ENCODE measurements at regions not wholly inside any gene's neighbourhood (a gene's known extent, or its start where the extent isn't known, plus 50 kb on each side); places are given as distances from the start of the nearest gene placed in this dataset.
"Not testable (repeated sequence)": the region's sequence is repeated elsewhere in the genome, so short reads cannot be mapped to it uniquely, and the experiment has no call there.

- Histone ChIP-seq H4K20me1 (ENCODE audit: insufficient read depth, low read length) (no peaks in the 10 kb centered on the region), H4K5ac (ENCODE audit: low read depth, low read length) (no peak overlapping the region), H3K4me2 (ENCODE audit: low read depth, low read length) (no peak overlapping the region), H3K4me1 (ENCODE audit: control insufficient read depth, insufficient read depth, low read length) (no peaks in the 10 kb centered on the region), H3K23ac (ENCODE audit: low read depth, low read length) (no peak overlapping the region), H2AFZ (replicated peaks; ENCODE audit: low read length, poor library complexity) (no peak overlapping the region), H3K56ac (ENCODE audit: extremely low read depth, insufficient read depth, low read length) (no peak overlapping the region), H2BK20ac (ENCODE audit: low read depth, low read length) (no peak overlapping the region), H3K27me3 (ENCODE audit: control insufficient read depth, insufficient read depth, low read length) (no peaks in the 10 kb centered on the region), H3K27ac (ENCODE audit: insufficient read depth, low read length) (no peak overlapping the region), H3K36me3 (ENCODE audit: control insufficient read depth, insufficient read depth, low read length) (no peaks in the 10 kb centered on the region), H2BK5ac (ENCODE audit: low read depth, low read length, poor library complexity, severe bottlenecking) (no peak overlapping the region), H2AK5ac (ENCODE audit: low read depth, low read length) (no peak overlapping the region), H3K9me1 (ENCODE audit: insufficient read depth, low read length) (no peaks in the 10 kb centered on the region), H4K8ac (ENCODE audit: low read depth in 2 of 2, low read length in 2 of 2) (no peak overlapping the region), H4K91ac (ENCODE audit: insufficient read depth, low read depth, low read length) (no peak overlapping the region), H2AK9ac (replicated peaks; ENCODE audit: low read depth, low read length, poor library complexity) (no peak overlapping the region), H3K4ac (ENCODE audit: low read depth, low read length) (no peak overlapping the region), H3K4me3 (ENCODE audit: insufficient read depth, low read depth, low read length) (no peak overlapping the region), H2BK15ac (ENCODE audit: low read depth, low read length) (no peak overlapping the region), H3K18ac (ENCODE audit: low read depth, low read length) (no peak overlapping the region), H3K14ac (replicated peaks; ENCODE audit: low read depth, low read length) (no peak overlapping the region), H2BK120ac (ENCODE audit: low read depth, low read length) (no peak overlapping the region), H3K9ac (ENCODE audit: low read depth, low read length) (no peak overlapping the region), H3K9me3 (ENCODE audit: control insufficient read depth, insufficient read depth, low read length) (no peaks in the 10 kb centered on the region), H3K79me1 (ENCODE audit: low read depth in 1 of 2, low read length in 2 of 2) (no peaks in the 10 kb centered on the region)
- dilution Hi-C loops (cut with HindIII; ENCODE audit: low sequenced_read_pairs, unreplicated experiment), result no loop called here
- ChIA-PET POLR2A (ENCODE audit: unreplicated experiment) (no interaction called here), CTCF (no interaction called here)
- no peak for DNase-seq
- no peak for ATAC-seq (ENCODE audit: low read depth)
- BruUV-seq (replicated peaks), result no TSS peak
- TF ChIP-seq POLR2A (IDR thresholded peaks at IDR 0.05; ENCODE audit: low read depth, low read length), result no peak
- no peak for TF ChIP-seq USF2 (IDR thresholded peaks at IDR 0.05; ENCODE audit: low read depth, low read length)
- intact Hi-C loops (cut with micrococcal nuclease), result no loop called here
- in situ Hi-C loops (cut with MboI; ENCODE audit: low sequenced_read_pairs), result no loop called here
These were observed 100.3 kb downstream of the DNAJB9 start for GRCh38 chr7:108669958-108670357.

GRCh38 chr7:108673699-108674098 lies 104.0 kb downstream of the DNAJB9 start:
- H3K4ac ChIP-seq (ENCODE audit: low read depth, low read length); H3K14ac ChIP-seq (replicated peaks; ENCODE audit: low read depth, low read length); H4K5ac ChIP-seq (ENCODE audit: low read depth, low read length); in situ Hi-C loops (cut with MboI; ENCODE audit: low sequenced_read_pairs); H3K23ac ChIP-seq (ENCODE audit: low read depth, low read length); H3K27ac ChIP-seq (ENCODE audit: insufficient read depth, low read length); H3K79me1 ChIP-seq (ENCODE audit: low read depth in 1 of 2, low read length in 2 of 2); H3K4me1 ChIP-seq (ENCODE audit: control insufficient read depth, insufficient read depth, low read length); H4K91ac ChIP-seq (ENCODE audit: insufficient read depth, low read depth, low read length); H3K36me3 ChIP-seq (ENCODE audit: control insufficient read depth, insufficient read depth, low read length); H3K9ac ChIP-seq (ENCODE audit: low read depth, low read length); H2BK120ac ChIP-seq (ENCODE audit: low read depth, low read length); H3K9me1 ChIP-seq (ENCODE audit: insufficient read depth, low read length); H3K27me3 ChIP-seq (ENCODE audit: control insufficient read depth, insufficient read depth, low read length); CTCF ChIA-PET; H3K4me2 ChIP-seq (ENCODE audit: low read depth, low read length); dilution Hi-C loops (cut with HindIII; ENCODE audit: low sequenced_read_pairs, unreplicated experiment); BruUV-seq (replicated peaks); POLR2A ChIA-PET (ENCODE audit: unreplicated experiment); H3K56ac ChIP-seq (ENCODE audit: extremely low read depth, insufficient read depth, low read length); H2BK5ac ChIP-seq (ENCODE audit: low read depth, low read length, poor library complexity, severe bottlenecking); intact Hi-C loops (cut with micrococcal nuclease); H2BK15ac ChIP-seq (ENCODE audit: low read depth, low read length); H2AK9ac ChIP-seq (replicated peaks; ENCODE audit: low read depth, low read length, poor library complexity); H2BK20ac ChIP-seq (ENCODE audit: low read depth, low read length); DNase-seq; H2AFZ ChIP-seq (replicated peaks; ENCODE audit: low read length, poor library complexity); H3K4me3 ChIP-seq (ENCODE audit: insufficient read depth, low read depth, low read length); H3K18ac ChIP-seq (ENCODE audit: low read depth, low read length); H4K8ac ChIP-seq (ENCODE audit: low read depth in 2 of 2, low read length in 2 of 2); H2AK5ac ChIP-seq (ENCODE audit: low read depth, low read length); ATAC-seq (ENCODE audit: low read depth); H3K9me3 ChIP-seq (ENCODE audit: control insufficient read depth, insufficient read depth, low read length); H4K20me1 ChIP-seq (ENCODE audit: insufficient read depth, low read length): not testable (repeated sequence)
- no CpG with 5 or more reads among the region's 3 CpGs for WGBS, 2 experiments (ENCODE audit: extremely low coverage in 2 of 2, insufficient read length in 1 of 2)
